ENCODE measurements at regions not wholly inside any gene's neighbourhood (a gene's known extent, or its start where the extent isn't known, plus 50 kb on each side); places are given as distances from the start of the nearest gene placed in this dataset.

GRCh38 chr13:33401238-33401637, 115.7 kb upstream of the STARD13 start:
- Histone ChIP-seq H2AK9ac (replicated peaks; ENCODE audit: low read depth, low read length, poor library complexity) (no peak overlapping the region), H2BK20ac (ENCODE audit: low read depth, low read length) (no peak overlapping the region), H4K91ac (ENCODE audit: insufficient read depth, low read depth, low read length) (no peak overlapping the region), H2AK5ac (ENCODE audit: low read depth, low read length) (no peak overlapping the region), H3K27ac (ENCODE audit: insufficient read depth, low read length) (no peak overlapping the region), H2AFZ (replicated peaks; ENCODE audit: low read length, poor library complexity) (no peak overlapping the region), H3K9ac (ENCODE audit: low read depth, low read length) (no peak overlapping the region), H3K4ac (ENCODE audit: low read depth, low read length) (no peak overlapping the region), H3K14ac (replicated peaks; ENCODE audit: low read depth, low read length) (no peak overlapping the region), H3K23ac (ENCODE audit: low read depth, low read length) (no peak overlapping the region), H4K5ac (ENCODE audit: low read depth, low read length) (no peak overlapping the region), H3K4me2 (ENCODE audit: low read depth, low read length) (no peak overlapping the region), H3K18ac (ENCODE audit: low read depth, low read length) (no peak overlapping the region), H3K4me1 (ENCODE audit: control insufficient read depth, insufficient read depth, low read length) (no peaks in the 10 kb centered on the region), H3K27me3 (ENCODE audit: control insufficient read depth, insufficient read depth, low read length) (no peaks in the 10 kb centered on the region), H2BK120ac (ENCODE audit: low read depth, low read length) (no peak overlapping the region), H2BK5ac (ENCODE audit: low read depth, low read length, poor library complexity, severe bottlenecking) (no peak overlapping the region), H3K9me1 (ENCODE audit: insufficient read depth, low read length) (no peaks in the 10 kb centered on the region), H2BK15ac (ENCODE audit: low read depth, low read length) (no peak overlapping the region), H4K20me1 (ENCODE audit: insufficient read depth, low read length) (no peaks in the 10 kb centered on the region), H4K8ac (ENCODE audit: low read depth in 2 of 2, low read length in 2 of 2) (no peak overlapping the region), H3K36me3 (ENCODE audit: control insufficient read depth, insufficient read depth, low read length) (no peaks in the 10 kb centered on the region), H3K4me3 (ENCODE audit: insufficient read depth, low read depth, low read length) (no peak overlapping the region), H3K79me1 (ENCODE audit: low read depth in 1 of 2, low read length in 2 of 2) (no peaks in the 10 kb centered on the region), H3K56ac (ENCODE audit: extremely low read depth, insufficient read depth, low read length) (no peak overlapping the region), H3K9me3 (ENCODE audit: control insufficient read depth, insufficient read depth, low read length) (no peaks in the 10 kb centered on the region)
- no peak for ATAC-seq (ENCODE audit: low read depth)
- BruUV-seq (replicated peaks) = no TSS peak
- TF ChIP-seq CHD1 (IDR thresholded peaks at IDR 0.05; ENCODE audit: low read depth, low read length) (no peak), NFE2L2 (IDR thresholded peaks at IDR 0.05; ENCODE audit: low read depth, low read length) (no peak), POLR2A (IDR thresholded peaks at IDR 0.05; ENCODE audit: low read depth, low read length) (no peak), USF2 (IDR thresholded peaks at IDR 0.05; ENCODE audit: low read depth, low read length) (no peak), MXI1 (IDR thresholded peaks at IDR 0.05; ENCODE audit: borderline replicate concordance, low read depth, low read length) (no peak), CEBPB (IDR thresholded peaks at IDR 0.05; ENCODE audit: low read depth, low read length) (no peak), MAZ (IDR thresholded peaks at IDR 0.05; ENCODE audit: borderline replicate concordance, low read depth, low read length) (no peak), RAD21 (IDR thresholded peaks at IDR 0.05; ENCODE audit: low read length) (no peak), MAFK (IDR thresholded peaks at IDR 0.05; ENCODE audit: low read depth, low read length) (no peak), RFX5 (IDR thresholded peaks at IDR 0.05; ENCODE audit: low read depth, low read length) (no peak), FOS (IDR thresholded peaks at IDR 0.05; ENCODE audit: low read depth, low read length) (no peak), RCOR1 (IDR thresholded peaks at IDR 0.05; ENCODE audit: insufficient replicate concordance, low read length) (no peak), BHLHE40 (IDR thresholded peaks at IDR 0.05; ENCODE audit: low read depth, low read length) (no peak)
- dilution Hi-C loops (cut with HindIII; ENCODE audit: low sequenced_read_pairs, unreplicated experiment) = no loop called here
- CTCF ChIA-PET = no interaction called here
- in situ Hi-C loops (cut with MboI; ENCODE audit: low sequenced_read_pairs) = no loop called here
- WGBS, 2 experiments (ENCODE audit: extremely low coverage in 2 of 2, insufficient read length in 1 of 2) = 60% methylated on average over 4 of the region's 4 CpGs; no CpG with 5 or more reads in 1 of the 2 experiments
- intact Hi-C loops (cut with micrococcal nuclease) = no loop called here
- no peak for DNase-seq
- POLR2A ChIA-PET (ENCODE audit: unreplicated experiment) = no interaction called here

Data from IMR-90 (cell line).